Vagina (tissue), 2 donors: ENCODE measurements at regions not wholly inside any gene's neighbourhood (a gene's known extent, or its start where the extent isn't known, plus 50 kb on each side); places are given as distances from the start of the nearest gene placed in this dataset.

ENCODE experiments used
- POLR2A ChIP-seq, 2 donors: fragments of 450-650 bp; IDR thresholded peaks; one replicate each; pipeline ENCODE4 v1.6.1; 2017; ENCODE audit warnings: antibody characterized with exemption in 2 of 2, mild to moderate bottlenecking in 2 of 2, moderate library complexity in 2 of 2
- POLR2AphosphoS5 ChIP-seq, 2 donors: sonication (generic); formaldehyde crosslinking; IDR thresholded peaks; one replicate each; pipeline ENCODE4 v1.9.0; 2017; ENCODE audit warnings: antibody characterized with exemption in 2 of 2, mild to moderate bottlenecking in 2 of 2, low read depth in 1 of 2; ENCODE audit not compliant: insufficient read depth in 1 of 2
- TF ChIP-seq, protein P1 (sequence below), 3 experiments: fragments of 450-650 bp in 2 of 3; fragments of 200-600 bp in 1 of 3; sonication (generic) in 1 of 3; IDR thresholded peaks; one replicate each; pipeline ENCODE4 v1.5.1; 2017 to 2019; ENCODE audit warnings: antibody characterized with exemption in 3 of 3, mild to moderate bottlenecking in 2 of 3, moderate library complexity in 2 of 3

DNA sequence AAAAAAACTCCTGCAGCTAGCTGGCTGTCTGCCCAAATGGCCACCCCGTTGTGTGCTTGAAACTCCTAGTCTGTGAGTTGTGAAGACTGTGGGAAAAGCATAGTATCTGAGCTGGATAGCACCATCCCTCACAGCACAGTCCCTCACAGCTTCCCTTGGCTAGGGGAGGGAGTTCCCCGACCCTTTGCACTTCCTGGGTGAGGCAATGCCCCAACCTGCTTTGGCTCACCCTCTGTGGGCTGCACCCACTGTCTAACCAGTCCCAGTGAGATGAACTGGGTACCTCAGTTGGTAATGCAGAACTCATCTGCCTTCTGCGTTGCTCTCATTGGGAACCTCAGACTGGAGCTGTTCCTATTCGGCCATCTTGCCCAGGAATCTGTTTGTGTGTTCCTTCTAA, 260.6 kb upstream of the STXBP5 start:
- TF ChIP-seq, protein P1, sequence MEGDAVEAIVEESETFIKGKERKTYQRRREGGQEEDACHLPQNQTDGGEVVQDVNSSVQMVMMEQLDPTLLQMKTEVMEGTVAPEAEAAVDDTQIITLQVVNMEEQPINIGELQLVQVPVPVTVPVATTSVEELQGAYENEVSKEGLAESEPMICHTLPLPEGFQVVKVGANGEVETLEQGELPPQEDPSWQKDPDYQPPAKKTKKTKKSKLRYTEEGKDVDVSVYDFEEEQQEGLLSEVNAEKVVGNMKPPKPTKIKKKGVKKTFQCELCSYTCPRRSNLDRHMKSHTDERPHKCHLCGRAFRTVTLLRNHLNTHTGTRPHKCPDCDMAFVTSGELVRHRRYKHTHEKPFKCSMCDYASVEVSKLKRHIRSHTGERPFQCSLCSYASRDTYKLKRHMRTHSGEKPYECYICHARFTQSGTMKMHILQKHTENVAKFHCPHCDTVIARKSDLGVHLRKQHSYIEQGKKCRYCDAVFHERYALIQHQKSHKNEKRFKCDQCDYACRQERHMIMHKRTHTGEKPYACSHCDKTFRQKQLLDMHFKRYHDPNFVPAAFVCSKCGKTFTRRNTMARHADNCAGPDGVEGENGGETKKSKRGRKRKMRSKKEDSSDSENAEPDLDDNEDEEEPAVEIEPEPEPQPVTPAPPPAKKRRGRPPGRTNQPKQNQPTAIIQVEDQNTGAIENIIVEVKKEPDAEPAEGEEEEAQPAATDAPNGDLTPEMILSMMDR (IDR thresholded peaks at IDR 0.05) = no peak
- TF ChIP-seq POLR2AphosphoS5 (IDR thresholded peaks at IDR 0.05; ENCODE audit: insufficient read depth in 1 of 2, low read depth in 1 of 2) = no peak
- no peak for TF ChIP-seq POLR2A (IDR thresholded peaks at IDR 0.05)
